Stomach (tissue), 8 donors: ENCODE measurements at regions not wholly inside any gene's neighbourhood (a gene's known extent, or its start where the extent isn't known, plus 50 kb on each side); places are given as distances from the start of the nearest gene placed in this dataset.
A peak's percentile ranks its signal among the peaks of the same experiment; 100 is the strongest.

Experiments used
- DNase-seq, 2 donors: peaks; one replicate each; pipeline versions ENCODE4 v3.0.0 to v3.0.0-alpha.2; 2013 to 2019
- H3K27ac ChIP-seq, 5 donors: fragments of 200-600 bp in 4 of 5; sonication (generic) in 4 of 5; one replicate each; pipeline ENCODE4 v1.5.1; 2013 to 2019; ENCODE audit warnings: mild to moderate bottlenecking in 1 of 5, moderate library complexity in 1 of 5
- H3K27me3 ChIP-seq, 3 donors: fragments of 200-600 bp; sonication (generic); one replicate each; pipeline ENCODE4 v1.5.1; 2017 to 2019; ENCODE audit warnings: mixed run types in 1 of 3
- H3K36me3 ChIP-seq, 4 donors: fragments of 200-600 bp; sonication (generic); 1 replicate in 3 of 4; 2 replicates in 1 of 4; pipeline ENCODE4 v1.5.1; 2016 to 2019
- H3K4me1 ChIP-seq, 4 donors: fragments of 200-600 bp; sonication (generic); one replicate each; pipeline ENCODE4 v1.5.1; 2016 to 2019
- H3K4me3 ChIP-seq, 4 donors: fragments of 200-600 bp; sonication (generic) in 3 of 4; one replicate each; pipeline ENCODE4 v1.5.1; 2016 to 2019; ENCODE audit warnings: mild to moderate bottlenecking in 1 of 4
- H3K9me3 ChIP-seq, 4 donors: fragments of 200-600 bp; sonication (generic); one replicate each; pipeline ENCODE4 v1.5.1; 2016 to 2019
- EP300 ChIP-seq: sonication (generic); formaldehyde crosslinking; IDR thresholded peaks from one replicate; pipeline ENCODE4 v1.6.1; 2017; ENCODE audit warnings: antibody characterized with exemption
- POLR2A ChIP-seq, 4 donors: fragments of 450-650 bp; IDR thresholded peaks; one replicate each; pipeline ENCODE4 v1.6.1; 2016; ENCODE audit warnings: antibody characterized with exemption in 4 of 4, control low read depth in 2 of 4, mild to moderate bottlenecking in 1 of 4, moderate library complexity in 1 of 4
- POLR2AphosphoS5 ChIP-seq, 3 donors: sonication (generic); formaldehyde crosslinking; IDR thresholded peaks; one replicate each; pipeline ENCODE4 v1.6.1; 2016; ENCODE audit warnings: antibody characterized with exemption in 3 of 3
- WGBS, 5 donors: extraction: QIAGEN DNeasy Blood & Tissue Kit in 3 of 5; methylation state at CpG; one replicate each; pipeline versions ENCODE4 v1.1.5 to v1.1.7; 2013 to 2018; 5-methylcytosine and 5-hydroxymethylcytosine counted together
- intact Hi-C: fragments of 100-400 bp; cut with DNase I; formaldehyde crosslinking; loops from one replicate; pipeline ENCODE4 v1.15.1; 2023; ENCODE audit warnings: low total_unique reads
- TF ChIP-seq, protein P1 (sequence below), 7 experiments: fragments of 450-650 bp in 4 of 7; fragments of 200-600 bp in 3 of 7; sonication (generic) in 3 of 7; IDR thresholded peaks; one replicate each; pipeline ENCODE4 v1.5.1; 2016 to 2019; ENCODE audit warnings: antibody characterized with exemption in 7 of 7, control low read depth in 2 of 7, mild to moderate bottlenecking in 1 of 7
- donor health status: healthy with polysubstance abuse.
- donor health status: Bipolar disorder and iron deficiency.
- donor health status: healthy.

DNA sequence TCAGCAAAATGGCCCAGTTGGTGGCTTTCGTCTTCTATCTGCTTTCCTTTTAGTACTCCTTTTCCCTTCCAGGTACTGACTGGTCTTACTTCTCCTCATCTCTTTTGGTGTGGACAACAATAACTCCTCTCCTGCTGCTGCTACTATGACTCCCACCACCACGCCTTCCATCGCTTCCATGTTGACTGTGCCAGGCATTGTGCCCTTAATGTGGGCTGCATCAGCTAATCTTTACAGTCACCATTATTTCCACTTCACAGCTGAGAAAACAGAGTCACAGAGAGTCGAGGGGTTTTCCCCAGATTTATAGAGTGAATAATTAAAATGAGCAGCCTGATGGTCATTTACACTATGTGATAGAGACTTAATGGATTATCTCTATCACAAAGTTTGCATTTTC is 184.9 kb upstream of the IL12B start:
- TF ChIP-seq POLR2AphosphoS5 (IDR thresholded peaks at IDR 0.05) (no peak), POLR2A (IDR thresholded peaks at IDR 0.05) (no peak), EP300 (no peak)
- TF ChIP-seq, protein P1, sequence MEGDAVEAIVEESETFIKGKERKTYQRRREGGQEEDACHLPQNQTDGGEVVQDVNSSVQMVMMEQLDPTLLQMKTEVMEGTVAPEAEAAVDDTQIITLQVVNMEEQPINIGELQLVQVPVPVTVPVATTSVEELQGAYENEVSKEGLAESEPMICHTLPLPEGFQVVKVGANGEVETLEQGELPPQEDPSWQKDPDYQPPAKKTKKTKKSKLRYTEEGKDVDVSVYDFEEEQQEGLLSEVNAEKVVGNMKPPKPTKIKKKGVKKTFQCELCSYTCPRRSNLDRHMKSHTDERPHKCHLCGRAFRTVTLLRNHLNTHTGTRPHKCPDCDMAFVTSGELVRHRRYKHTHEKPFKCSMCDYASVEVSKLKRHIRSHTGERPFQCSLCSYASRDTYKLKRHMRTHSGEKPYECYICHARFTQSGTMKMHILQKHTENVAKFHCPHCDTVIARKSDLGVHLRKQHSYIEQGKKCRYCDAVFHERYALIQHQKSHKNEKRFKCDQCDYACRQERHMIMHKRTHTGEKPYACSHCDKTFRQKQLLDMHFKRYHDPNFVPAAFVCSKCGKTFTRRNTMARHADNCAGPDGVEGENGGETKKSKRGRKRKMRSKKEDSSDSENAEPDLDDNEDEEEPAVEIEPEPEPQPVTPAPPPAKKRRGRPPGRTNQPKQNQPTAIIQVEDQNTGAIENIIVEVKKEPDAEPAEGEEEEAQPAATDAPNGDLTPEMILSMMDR (IDR thresholded peaks at IDR 0.05) = no peak
- H3K36me3 ChIP-seq = no peaks in the 10 kb centered on the region
- H3K4me3 ChIP-seq = no peak overlapping the region
- H3K4me1 ChIP-seq = peaks cover 0 to 14% (median 9%) of the 10 kb centered on the region in 4 donors
- peaks cover 0 to 4% (median 0%) of the 10 kb centered on the region in 3 donors for H3K27me3 ChIP-seq
- DNase-seq = no peak
- 71 to 82% (median 81%) methylated on average over 4 of the region's 4 CpGs for whole genome bisulfite sequencing, 5 donors
- no peak overlapping the region for H3K27ac ChIP-seq
- intact Hi-C loops = loop anchor here (10.0 kb wide), 2 partner anchors 400 to 470 kb away; partner anchors contain the start of gene ADRA1B
- no peaks in the 10 kb centered on the region for H3K9me3 ChIP-seq

- Histone ChIP-seq H3K4me1 (peaks cover 0 to 14% (median 6%) of the 10 kb centered on the region in 4 donors), H3K27ac (no peak overlapping the region), H3K27me3 (peaks cover 0 to 4% (median 0%) of the 10 kb centered on the region in 3 donors), H3K9me3 (no peaks in the 10 kb centered on the region), H3K36me3 (no peaks in the 10 kb centered on the region), H3K4me3 (no peak overlapping the region)
- intact Hi-C loops = loop anchor here (10.0 kb wide), 2 partner anchors 399 to 469 kb away; partner anchors contain the start of gene ADRA1B
- 35 to 41% (median 36%) methylated on average over 10 of the region's 10 CpGs for WGBS, 5 donors
- DNase-seq = peak; percentile 73 to 74
- no peak for TF ChIP-seq POLR2AphosphoS5 (IDR thresholded peaks at IDR 0.05)
- TF ChIP-seq, protein P1 (IDR thresholded peaks at IDR 0.05) = peak in 5 of 7 experiments; percentile 58 to 79 (median 70)
These were observed 185.7 kb upstream of the IL12B start for GRCh38 chr5:159515909-159516415.

DNA sequence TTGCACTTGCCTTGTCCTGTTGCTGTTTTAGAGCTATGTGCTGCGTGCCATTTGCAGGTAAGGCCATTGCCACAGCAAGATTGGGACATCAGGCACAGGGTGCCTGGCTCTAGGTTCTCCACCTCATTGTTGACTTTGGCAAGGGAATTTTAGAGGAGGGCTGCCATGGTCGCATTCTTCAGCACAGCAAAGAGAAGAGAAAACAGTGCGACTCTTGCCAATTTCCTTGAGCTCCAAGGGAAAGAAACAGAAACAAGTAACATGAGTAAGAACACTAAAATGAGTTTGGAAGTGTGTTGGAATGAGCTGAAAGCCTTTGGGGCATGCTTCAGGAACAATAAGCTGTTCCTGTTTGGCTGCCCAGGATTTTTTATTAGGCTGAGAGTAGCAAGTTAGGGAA is 188.1 kb upstream of the IL12B start:
- WGBS, 5 donors = 20 to 45% (median 36%) methylated on average over 3 of the region's 3 CpGs
- TF ChIP-seq, protein P1 (IDR thresholded peaks at IDR 0.05) = no peak
- TF ChIP-seq POLR2AphosphoS5 (IDR thresholded peaks at IDR 0.05) = peak in 1 of 3 donors; percentile 33
- intact Hi-C loops = loop anchor here (10.0 kb wide), 2 partner anchors 396 to 466 kb away; partner anchors contain the start of gene ADRA1B
- peak in 1 of 2 donors; percentile 83 for DNase-seq
- no peaks in the 10 kb centered on the region for H3K36me3 ChIP-seq
- H3K4me1 ChIP-seq = peaks cover 0 to 12% (median 5%) of the 10 kb centered on the region in 4 donors
- H3K27ac ChIP-seq = peak overlapping the region; percentile 8 to 82 (median 57)
- no peak overlapping the region for H3K4me3 ChIP-seq
- no peaks in the 10 kb centered on the region for H3K9me3 ChIP-seq
- peaks cover 0 to 4% (median 0%) of the 10 kb centered on the region in 3 donors for H3K27me3 ChIP-seq

DNA sequence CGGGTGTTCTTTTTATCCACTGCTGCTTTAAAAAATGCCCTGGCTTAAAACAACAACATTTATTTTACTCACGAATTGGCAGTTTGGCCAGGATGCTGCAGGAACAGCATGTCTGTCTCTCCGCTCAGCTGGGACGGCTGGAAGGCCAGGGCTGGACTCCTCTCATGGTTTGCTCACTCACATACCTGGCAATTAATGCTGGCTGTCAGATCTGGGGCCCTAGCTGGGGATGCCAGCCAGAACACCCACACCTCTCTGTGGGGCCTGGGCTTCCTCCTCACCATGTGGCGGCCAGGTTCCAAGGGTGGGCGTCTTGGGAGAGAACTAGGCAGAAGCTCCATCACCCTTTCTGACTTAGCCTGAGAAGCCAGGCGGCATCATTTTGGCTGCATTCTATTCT is 189.1 kb upstream of the IL12B start:
- DNase-seq = no peak
- H3K27ac ChIP-seq = peak overlapping the region in 2 of 5 donors; percentile 66 to 82
- 57 to 75% (median 72%) methylated on average over 5 to 7 of the region's 7 CpGs for WGBS, 5 donors
- H3K27me3 ChIP-seq = no peaks in the 10 kb centered on the region
- intact Hi-C loops = loop anchor here (10.0 kb wide), 2 partner anchors 395 to 465 kb away; partner anchors contain the start of gene ADRA1B
- TF ChIP-seq POLR2A (IDR thresholded peaks at IDR 0.05) (no peak), EP300 (no peak), POLR2AphosphoS5 (IDR thresholded peaks at IDR 0.05) (no peak)
- TF ChIP-seq, protein P1 (IDR thresholded peaks at IDR 0.05) = no peak
- peaks cover 0 to 12% (median 5%) of the 10 kb centered on the region in 4 donors for H3K4me1 ChIP-seq
- H3K9me3 ChIP-seq = no peaks in the 10 kb centered on the region
- H3K36me3 ChIP-seq = no peaks in the 10 kb centered on the region
- H3K4me3 ChIP-seq = no peak overlapping the region
